GM12874 (cell line): ENCODE measurements at regions not wholly inside any gene's neighbourhood (a gene's known extent, or its start where the extent isn't known, plus 50 kb on each side); places are given as distances from the start of the nearest gene placed in this dataset.
A peak's percentile ranks its signal among the peaks of the same experiment; 100 is the strongest.

Experiments
- TF ChIP-seq, protein P1 (sequence below): IDR thresholded peaks from 2 replicates; pipeline ENCODE4 v1.5.1; 2011; ENCODE audit warnings: low read depth, mild to moderate bottlenecking, control low read depth, low read length, moderate library complexity; ENCODE audit not compliant: insufficient read depth

DNA sequence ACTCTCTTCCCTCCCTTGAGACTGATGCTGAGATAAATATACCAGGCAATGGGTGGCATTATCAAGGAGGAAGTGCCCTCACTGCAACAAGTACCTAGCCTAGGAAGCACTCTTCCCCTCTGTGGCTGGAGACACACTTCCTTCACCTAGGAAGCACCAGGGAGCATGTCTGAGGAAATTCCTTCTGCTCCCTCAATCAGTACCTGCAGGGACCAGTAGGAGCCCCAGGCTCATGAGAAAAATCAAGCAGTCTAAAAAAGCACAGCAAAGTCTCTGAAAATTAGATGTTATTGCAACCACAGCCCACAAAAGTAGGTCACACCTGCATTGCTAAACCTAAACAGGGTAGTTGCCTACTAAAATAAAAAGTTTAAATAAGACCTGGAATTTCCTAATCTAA, 78.2 kb upstream of the TRPM1 start:
- TF ChIP-seq, protein P1, sequence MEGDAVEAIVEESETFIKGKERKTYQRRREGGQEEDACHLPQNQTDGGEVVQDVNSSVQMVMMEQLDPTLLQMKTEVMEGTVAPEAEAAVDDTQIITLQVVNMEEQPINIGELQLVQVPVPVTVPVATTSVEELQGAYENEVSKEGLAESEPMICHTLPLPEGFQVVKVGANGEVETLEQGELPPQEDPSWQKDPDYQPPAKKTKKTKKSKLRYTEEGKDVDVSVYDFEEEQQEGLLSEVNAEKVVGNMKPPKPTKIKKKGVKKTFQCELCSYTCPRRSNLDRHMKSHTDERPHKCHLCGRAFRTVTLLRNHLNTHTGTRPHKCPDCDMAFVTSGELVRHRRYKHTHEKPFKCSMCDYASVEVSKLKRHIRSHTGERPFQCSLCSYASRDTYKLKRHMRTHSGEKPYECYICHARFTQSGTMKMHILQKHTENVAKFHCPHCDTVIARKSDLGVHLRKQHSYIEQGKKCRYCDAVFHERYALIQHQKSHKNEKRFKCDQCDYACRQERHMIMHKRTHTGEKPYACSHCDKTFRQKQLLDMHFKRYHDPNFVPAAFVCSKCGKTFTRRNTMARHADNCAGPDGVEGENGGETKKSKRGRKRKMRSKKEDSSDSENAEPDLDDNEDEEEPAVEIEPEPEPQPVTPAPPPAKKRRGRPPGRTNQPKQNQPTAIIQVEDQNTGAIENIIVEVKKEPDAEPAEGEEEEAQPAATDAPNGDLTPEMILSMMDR = no peak

DNA sequence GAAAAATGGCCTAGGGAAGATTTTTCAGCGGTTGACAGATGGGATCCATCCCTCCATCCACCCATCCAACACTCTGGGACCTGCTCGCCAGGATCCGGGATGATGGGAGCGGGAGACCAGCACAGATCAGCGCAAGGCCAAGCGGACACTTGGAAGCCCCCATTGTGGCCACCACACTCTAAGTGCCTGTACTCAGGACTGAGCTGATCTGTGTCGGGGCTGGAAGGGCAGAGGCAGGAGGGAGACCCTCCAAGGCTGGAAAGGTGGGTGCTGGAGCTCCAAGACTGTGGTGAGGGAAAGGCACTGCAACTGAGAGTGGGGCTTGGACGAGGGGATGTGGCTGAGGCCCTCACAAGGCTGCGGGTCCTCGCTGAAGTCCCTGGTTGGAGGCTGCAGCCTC, 91.8 kb upstream of the TRPM1 start:
- TF ChIP-seq, protein P1 = no peak

DNA sequence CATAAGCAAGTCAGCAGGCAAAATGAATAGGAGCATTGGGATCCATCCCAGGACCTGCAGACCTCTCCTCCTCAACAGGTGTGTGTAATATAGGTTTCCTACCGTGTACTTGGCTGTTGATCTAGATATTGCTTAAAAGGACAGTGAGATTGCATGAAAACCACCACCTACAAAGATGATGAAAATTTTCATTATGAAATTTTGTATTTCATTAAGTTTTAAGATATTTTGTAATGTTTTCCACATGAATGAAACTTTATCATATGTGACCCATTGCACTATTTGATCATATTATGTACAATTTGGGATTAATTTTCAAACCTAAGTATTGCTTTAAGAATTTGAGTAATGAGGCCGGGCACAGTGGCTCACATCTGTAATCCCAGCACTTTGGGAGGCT, 94.3 kb upstream of the TRPM1 start:
- TF ChIP-seq, protein P1 = no peak

DNA sequence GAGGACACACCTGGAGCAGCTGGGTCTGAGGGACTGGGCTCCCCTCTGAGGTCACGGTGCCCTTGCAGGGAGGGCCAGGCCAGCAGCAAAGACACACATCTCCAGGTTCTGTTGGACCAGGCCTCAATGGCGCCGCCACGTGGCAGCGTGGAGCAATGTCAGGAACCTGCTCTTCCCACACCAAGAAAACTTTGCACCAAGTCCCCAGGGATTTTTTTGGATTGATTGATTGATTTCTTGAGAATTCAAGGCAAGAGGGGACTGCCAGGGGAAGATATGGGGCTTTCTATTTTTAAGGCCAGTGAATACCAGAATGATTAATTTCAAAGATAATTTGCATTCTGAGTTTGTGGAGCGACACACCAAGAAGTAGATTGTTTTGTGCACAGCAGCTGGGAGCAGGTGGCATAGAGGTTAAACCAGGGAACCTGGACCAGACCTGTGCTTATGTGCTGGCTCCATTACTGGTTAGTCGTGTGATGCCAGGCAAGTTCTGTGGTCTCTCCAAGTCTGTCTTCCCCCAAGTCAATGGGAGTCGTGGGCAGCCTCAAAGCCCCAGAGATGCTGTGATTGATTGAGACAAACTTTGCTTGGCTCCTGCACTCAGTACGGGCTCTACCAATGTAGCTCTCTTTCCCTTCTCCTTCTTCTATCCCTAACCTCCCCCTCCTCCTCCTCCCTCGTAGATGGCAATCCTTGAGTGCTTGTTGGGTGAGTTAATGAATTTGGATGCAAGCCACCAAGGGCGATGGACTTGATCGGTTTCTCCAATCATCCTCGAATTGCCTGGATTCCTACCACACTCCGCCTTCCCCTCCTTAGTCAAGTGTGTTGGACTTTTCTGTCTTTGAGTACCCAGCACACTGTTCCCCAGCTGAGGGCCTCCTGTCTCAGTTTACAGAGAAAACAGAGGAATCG, 96.2 kb upstream of the TRPM1 start:
- TF ChIP-seq, protein P1 = peak; percentile 84

DNA sequence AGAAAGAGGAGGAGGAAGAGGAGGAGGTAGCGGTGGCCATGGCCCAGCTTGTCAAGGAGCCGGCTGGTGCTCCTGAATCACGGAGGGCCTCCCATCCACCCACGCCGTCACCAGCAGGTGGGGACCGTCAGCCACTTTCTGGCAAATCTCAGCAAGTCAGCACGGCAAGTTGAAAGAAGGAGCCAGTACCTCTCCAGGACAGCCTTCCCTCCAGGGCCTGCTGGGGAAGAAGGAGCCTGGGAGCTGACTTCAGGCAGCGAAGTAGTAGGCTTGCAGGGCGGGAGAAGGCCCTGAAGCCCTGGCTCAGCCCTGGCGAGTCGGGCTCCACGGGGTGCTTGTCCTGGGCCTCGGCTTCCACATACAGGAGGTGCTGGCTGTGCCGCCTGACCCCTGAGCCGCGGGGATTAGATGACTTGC, 99.2 kb upstream of the TRPM1 start:
- TF ChIP-seq, protein P1 = no peak

DNA sequence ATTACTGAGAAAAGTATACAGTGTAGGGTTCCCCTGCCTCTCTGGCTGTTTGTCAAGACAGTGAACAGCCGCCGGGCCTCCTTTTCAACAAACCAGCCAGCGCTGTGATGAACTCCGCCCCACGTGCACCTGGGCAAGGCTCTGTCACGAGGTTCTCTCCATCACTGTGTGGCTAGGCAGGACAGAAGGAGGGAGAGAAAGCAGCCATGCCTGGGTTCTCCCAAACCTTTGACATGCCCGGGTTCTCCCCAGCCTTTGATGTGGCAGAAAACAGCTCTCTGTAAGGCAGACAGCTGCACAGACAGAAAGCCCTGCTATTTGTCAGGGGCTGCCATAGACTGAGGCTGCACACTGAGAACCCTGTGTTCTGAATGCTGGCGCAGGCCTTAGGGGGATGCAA, 101.4 kb upstream of the TRPM1 start:
- TF ChIP-seq, protein P1 = no peak

DNA sequence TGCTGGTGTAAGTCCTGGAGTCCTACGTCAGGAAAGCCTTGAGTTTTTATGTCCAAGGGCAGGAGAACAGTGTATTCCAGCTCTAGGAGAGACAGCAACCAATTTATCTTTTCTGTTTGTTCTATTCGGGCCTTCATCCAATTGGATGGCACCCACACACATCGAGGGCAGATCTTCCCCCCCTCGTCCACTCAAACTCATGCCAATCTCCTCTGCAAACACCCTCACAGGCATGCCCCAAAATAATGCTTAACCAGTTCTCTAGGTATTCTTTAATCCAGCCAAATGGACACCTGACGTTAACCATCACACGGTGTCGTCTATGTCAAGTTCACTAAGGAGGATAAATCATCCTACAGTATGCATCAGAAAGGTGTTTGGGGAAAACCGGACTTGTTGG, 102.5 kb upstream of the TRPM1 start:
- TF ChIP-seq, protein P1 = no peak
